GM19351 (cell line): ENCODE measurements at regions not wholly inside any gene's neighbourhood (a gene's known extent, or its start where the extent isn't known, plus 50 kb on each side); places are given as distances from the start of the nearest gene placed in this dataset.

Experiments
- ATAC-seq: cut with Tn5 transposase; IDR thresholded peaks from one replicate; pipeline ENCODE4 v1.9.1; 2021; ENCODE audit warnings: mild to moderate bottlenecking, moderate library complexity; ENCODE audit not compliant: unreplicated experiment

GRCh38 chr9:89790542-89791109, 185.8 kb downstream of the GADD45G start:
- ATAC-seq: no peak

- ATAC-seq: no peak
Measured at GRCh38 chr9:89791754-89792153, 186.9 kb downstream of the GADD45G start.

GRCh38 chr9:89792189-89793123, 187.6 kb downstream of the GADD45G start:
- no peak for ATAC-seq

GRCh38 chr9:89793124-89793495, 188.3 kb downstream of the GADD45G start:
- ATAC-seq: no peak

- no peak for ATAC-seq
Measured at GRCh38 chr9:89793551-89793950, 188.7 kb downstream of the GADD45G start.

- ATAC-seq: no peak
Measured at GRCh38 chr9:89794918-89795317, 190.1 kb downstream of the GADD45G start.

- peak; percentile 61 for ATAC-seq
Measured at GRCh38 chr9:89795538-89796195, 190.9 kb downstream of the GADD45G start.

- ATAC-seq: no peak
Measured at GRCh38 chr9:89796606-89797005, 191.8 kb downstream of the GADD45G start.

- ATAC-seq: no peak
Measured at GRCh38 chr9:89797255-89797654, 192.4 kb downstream of the GADD45G start.

GRCh38 chr9:89797937-89798455, 193.2 kb downstream of the GADD45G start:
- no peak for ATAC-seq

- no peak for ATAC-seq
Measured at GRCh38 chr9:89798547-89799120, 193.8 kb downstream of the GADD45G start.

GRCh38 chr9:89799221-89799620, 194.4 kb downstream of the GADD45G start:
- ATAC-seq: no peak

GRCh38 chr9:89799766-89800165, 195.0 kb downstream of the GADD45G start:
- no peak for ATAC-seq

- ATAC-seq: no peak
Measured at GRCh38 chr9:89801341-89801740, 196.5 kb downstream of the GADD45G start.

GRCh38 chr9:89801742-89802670, 197.2 kb downstream of the GADD45G start:
- ATAC-seq: no peak

- no peak for ATAC-seq
Measured at GRCh38 chr9:89802781-89803355, 198.1 kb downstream of the GADD45G start.

GRCh38 chr9:89803403-89803802, 198.6 kb downstream of the GADD45G start:
- ATAC-seq: no peak

GRCh38 chr9:89804766-89805531, 200.1 kb downstream of the GADD45G start:
- no peak for ATAC-seq
